NCI-H524 (cell line): ENCODE measurements at regions not wholly inside any gene's neighbourhood (a gene's known extent, or its start where the extent isn't known, plus 50 kb on each side); places are given as distances from the start of the nearest gene placed in this dataset.

Experiments
- DNase-seq, 2 experiments: peaks; one replicate each; lab custom pipeline; 2025; lab: John Stamatoyannopoulos, UW

DNA sequence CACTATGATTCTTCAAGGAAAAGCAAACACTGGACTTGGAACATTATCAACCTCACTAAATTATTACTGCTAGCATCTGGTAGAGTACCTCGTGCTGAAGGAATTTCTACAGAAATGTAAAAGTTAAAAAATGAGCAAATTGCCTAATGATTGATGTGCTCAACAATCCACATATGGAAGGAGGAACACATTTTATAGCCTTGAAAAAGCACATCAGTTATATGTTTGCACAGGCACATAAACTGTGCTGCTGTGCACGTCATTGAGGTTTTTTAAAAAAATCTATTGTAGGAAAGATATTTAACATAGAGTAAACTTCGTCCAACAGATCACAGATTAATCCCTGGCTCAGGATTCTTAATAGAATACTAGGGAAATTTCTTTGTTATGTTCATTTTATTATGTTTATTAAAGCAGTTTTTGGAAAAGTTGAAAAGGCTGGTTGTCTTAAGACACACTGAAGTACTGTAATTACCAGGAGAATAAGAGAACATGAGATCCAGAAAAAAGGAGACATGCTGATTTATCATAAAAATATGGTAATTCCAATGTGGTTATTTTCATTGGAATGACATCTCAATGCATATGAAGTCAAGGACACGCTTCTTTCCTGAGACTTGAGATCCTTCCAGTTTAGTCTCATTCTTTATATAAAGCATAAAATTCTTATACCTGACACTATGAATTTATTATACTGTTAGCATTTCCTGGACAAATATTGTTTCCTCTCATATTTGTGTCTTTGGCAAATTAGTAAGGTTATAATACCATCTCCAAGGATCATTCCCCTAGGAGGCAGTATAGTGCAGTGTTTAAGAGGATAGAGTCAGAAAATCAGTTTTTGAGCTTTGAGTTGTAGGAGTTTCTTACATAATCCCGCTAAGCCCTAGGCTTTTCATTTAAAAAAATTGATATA, 511.1 kb downstream of the TENT5A start:
- peak in 1 of 2 experiments; percentile 29 for DNase-seq

DNA sequence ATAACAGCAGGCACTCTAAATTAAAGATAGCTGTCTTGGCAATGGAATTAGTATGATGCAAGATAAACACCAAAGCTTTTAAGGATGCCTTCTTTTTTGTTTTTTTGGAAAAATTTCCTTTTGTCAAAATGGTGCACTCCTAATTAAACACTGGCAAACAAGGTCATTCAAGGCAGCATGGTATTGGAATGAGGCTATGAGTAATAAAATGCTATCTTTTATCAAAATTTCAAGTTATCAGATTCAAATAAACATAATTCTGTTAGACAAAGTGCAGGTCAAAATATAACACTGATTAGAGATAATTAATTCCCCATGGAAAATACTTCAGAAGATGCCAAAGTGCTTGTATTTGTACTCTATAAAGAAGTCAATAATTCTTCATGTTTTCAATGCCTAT, 514.1 kb downstream of the TENT5A start:
- no peak for DNase-seq

DNA sequence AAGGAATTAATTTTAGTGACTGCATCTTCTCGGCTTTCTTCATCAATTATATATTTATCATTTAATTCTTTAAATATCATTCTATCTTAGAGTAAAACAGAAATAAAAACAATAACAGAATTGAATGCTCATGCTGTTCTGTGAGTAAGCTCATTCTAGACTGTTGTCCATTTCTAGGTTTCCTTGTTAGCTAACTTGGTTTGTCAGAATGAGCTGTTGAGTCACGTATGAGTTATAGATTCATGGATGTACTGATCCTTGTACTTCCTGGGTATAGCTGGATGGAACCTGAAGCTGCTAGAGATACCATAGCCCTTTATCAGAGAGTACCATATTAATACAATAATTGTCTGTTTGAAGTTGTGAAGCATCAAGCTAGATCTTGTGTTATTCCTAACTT, 515.3 kb downstream of the TENT5A start:
- no peak for DNase-seq

DNA sequence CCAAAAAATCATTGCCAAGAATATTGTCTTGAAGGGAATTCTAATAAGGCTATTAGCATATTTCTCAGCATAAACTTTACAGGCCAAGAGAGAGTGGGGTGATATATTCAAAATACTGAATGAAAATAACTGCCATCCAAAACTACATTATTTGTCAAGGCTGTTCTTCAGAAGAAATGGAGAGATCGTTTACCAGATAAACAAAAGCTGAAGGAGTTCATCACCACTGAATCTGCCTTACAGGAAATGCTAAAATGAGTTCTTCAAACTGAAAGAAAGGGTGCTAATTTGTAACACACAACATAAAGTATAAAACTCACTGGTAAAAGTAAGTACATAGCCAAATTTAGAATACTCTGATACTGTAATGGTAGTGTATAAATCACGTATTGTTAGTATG, 517.0 kb downstream of the TENT5A start:
- no peak for DNase-seq

DNA sequence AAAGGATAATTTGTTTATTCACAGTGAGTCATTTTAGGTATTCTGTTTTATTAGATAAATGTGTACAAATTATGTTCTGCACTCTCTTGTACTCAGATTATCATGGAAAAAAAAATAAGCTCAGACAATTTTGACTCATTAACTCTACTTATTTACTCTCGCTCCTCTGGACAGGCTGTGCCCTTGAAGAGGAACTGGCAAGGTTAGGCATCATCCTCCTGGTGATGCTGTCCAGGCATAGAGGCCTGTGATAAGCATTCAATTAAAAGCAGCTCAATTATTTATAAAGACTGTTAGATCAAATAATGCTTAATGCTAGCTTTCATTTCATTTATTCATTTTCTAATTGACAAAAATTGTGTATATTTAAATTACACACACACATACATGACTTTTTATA, 518.5 kb downstream of the TENT5A start:
- DNase-seq = no peak

DNA sequence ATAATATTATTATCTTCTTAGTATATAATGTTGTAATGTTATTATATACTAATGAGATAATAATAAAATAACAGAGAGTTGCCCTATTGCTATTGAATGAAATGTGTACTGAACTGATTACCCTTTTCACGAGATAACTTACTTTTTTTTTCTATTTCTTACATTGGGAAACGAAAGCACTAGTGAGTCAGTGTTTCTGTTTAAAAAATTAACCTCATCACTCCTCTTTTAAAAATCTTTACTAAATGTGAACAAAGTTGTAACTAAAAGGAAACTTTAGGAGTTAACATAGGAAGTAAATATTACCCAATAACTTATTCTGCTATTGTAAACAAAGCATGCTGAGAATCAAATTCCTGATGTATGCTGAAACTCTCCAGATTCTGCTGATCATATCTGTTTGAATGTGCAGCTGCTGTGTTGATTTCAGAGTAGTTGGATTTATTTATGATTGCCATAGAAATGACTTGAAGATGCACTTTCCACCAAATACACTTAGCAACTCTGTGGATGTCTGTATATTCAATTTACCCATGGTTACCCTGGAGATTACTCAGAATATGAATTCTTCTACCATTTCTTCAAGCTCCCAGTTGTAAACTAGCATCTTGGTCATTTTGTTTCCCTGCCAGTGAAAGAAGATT, 523.4 kb downstream of the TENT5A start:
- DNase-seq = no peak

DNA sequence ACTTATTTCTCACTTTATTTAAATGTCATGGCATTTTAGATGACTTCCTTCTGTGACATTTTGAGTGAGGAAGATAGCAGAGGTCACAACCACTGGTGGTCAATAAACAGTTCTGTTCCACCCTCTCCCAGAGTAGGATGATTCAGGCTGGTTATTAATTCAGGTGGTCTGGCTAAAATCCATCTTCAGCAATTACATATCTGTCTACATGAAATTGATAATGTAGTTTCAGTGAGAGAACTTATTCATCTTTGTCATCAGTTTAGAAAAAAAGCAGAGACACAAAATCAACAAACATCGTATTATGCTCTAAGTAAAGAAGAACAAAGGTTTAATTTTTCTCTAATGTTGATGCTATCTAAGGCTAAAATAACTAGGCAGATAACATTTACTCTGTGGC, 525.5 kb downstream of the TENT5A start:
- no peak for DNase-seq

DNA sequence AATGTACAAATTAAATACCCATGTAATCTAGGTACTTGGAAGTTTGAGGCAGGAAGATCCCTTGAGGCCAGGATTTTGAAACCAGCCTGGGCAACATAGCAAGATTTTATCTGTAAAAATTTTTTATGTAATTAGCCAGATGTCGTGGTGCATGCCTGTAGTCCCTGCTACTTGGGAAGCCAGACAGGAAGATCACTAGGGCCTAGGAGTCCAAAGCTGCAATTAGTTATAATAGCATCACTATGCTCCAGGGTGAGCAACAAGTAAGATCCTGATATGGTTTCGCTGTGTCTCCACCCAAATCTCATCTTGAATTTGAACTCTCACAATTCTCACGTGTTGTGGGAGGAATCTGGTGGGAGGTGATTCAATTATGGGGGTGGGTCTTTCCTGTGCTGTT, 535.8 kb downstream of the TENT5A start:
- DNase-seq = no peak

DNA sequence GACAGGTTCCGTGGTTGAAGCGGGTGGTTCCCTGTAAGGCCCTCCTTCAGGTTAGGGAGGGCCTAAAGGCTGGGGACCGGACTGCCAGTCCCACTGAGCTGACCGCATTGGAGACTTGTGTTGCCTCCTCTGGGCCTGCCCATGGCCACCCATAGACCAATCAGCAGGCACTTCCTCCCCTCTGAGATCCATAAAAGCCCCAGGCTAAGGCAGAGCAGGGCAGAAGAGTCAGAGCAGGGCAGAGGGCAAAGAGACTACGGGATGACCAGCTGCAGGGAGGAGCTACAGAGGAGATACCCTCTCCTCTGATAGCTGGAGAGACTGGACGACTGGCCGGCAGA, 537.4 kb downstream of the TENT5A start:
- no peak for DNase-seq

DNA sequence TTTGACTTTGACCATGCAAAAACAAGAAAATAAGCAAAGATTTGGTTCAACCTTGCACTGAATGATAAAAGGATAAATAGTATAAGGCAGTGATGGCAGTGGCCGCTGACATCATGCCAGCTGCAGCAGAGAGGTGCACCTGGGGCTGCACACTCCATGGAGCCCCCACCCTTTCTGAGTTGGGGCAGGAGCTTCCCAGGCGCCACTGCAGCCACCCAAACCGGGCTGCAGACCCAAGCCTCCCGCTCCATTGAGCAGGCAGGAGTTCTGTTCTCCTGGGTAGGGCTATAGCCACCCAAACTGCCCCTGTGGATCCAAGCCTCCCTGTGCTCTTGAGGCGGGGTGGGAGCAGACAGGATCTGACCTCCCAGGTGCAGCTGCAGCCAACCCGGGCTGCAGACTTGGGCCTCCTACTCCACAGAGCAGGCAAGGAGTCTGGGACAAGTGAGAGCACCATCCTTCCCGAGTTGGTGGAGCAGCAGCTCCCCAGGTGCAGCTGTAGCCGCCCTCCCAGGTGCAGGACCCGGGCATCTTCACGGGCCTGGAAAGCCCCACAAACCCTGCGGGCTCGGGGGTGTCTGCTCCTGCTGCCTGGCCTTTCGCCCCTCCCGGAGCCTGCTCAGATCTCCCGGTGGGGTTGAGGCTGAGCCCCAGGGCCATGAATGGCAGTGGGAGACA, 537.9 kb downstream of the TENT5A start:
- DNase-seq = no peak

DNA sequence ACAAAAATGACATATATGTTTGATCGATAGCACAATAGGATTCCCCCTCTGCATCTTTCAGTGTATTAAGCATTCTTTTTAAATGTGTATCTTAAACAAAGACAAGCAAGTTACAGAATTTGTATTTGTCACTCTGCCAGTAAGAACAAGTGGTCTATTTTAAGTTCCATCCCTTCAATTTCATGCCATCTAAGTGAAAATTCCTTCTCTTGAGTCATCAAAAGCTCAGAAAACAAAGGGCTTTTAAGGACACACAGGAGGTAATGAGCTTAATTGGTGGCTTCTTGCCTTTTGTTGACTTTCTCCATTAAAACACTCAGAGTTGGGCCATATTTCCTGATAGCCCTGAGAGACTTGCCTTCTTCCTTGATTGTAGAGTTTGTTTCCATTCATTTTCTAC, 547.8 kb downstream of the TENT5A start:
- DNase-seq = no peak

DNA sequence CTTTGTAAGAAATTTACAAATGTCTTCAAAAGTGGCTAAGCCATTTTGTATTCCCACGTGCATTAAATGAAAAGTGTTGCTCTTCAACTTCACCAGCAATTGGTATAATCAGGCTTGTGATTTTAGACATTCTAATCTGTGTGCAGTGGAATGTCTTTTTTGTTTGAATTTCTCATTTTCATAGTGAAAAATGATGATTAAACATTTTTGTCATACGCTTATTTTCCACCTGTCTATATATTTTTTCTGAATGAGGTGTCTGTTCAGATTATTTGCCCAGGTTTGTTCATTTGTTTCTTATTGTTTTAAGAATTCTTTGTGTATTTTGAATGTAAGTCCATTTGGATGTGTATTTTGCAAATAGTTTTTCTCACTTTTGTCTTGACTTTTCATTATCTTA, 558.1 kb downstream of the TENT5A start:
- no peak for DNase-seq

DNA sequence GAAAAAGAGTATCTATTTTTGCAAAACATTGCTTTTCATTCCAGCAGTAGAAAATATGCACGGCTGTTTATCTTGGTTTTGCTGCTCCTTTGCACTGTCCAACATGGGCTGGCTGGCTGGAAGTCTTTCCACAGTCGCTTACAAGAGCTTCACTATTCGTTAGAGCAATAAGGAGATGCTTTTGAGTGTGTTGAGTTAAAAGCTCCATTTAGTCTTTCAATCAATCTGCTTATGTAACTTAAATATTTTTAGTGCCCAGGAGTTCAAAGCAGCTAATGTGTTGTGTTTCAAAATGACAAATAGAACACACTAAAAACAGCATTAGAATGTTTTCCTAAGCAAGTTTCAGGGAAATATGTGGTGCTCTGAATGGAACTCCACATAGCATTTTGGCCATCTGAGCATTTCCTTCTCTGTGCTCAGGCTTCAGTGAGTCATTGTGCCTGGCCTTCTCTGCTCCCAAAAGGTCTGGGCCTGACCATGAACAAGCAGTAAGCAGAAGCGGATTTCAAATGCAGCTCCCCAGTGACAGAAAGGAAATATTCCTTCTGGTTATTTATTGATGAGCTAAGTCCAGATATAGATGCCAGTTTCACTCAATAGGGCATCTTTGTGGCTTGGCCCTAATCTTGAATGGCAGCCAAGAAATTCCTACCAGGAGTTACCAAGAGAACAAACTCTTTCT, 580.3 kb downstream of the TENT5A start:
- DNase-seq = no peak

DNA sequence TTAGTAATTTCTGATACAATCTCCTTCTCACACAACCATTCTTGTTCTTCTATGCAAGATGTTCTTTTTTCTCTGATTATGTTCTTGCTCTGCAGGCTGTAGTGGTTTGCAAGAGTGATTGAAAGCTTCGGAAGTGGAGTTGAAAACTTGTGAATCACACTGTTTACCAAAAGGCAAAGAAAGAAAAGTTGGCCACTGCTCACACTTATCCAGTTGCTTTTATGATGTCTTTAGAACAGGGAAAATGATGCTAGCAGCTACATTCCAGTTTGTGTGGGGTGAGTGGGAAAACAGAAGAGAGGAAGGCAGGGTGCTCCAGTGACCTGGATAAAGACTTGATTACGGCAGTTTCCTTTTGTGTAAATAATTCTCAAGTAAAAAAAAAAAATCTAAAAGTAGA, 583.3 kb downstream of the TENT5A start:
- no peak for DNase-seq

DNA sequence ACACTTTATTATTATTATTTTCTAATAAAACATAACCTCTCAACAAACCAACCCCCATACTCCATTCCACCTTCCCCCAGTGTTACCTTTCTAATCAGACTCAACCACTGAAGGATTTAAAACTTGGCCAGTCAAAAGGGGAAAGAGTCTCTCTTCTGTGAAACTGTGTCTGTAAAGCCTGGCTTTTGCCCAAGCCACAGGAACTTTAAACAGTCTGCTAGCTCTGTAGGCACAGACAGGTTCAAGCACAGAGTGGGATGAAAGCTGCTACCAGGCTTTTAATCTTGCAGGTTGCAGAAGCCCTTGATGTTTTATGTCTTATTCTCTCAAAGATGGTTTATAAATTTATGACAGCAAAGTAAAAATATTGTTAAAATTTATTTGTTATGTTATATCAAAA, 585.7 kb downstream of the TENT5A start:
- DNase-seq = no peak

DNA sequence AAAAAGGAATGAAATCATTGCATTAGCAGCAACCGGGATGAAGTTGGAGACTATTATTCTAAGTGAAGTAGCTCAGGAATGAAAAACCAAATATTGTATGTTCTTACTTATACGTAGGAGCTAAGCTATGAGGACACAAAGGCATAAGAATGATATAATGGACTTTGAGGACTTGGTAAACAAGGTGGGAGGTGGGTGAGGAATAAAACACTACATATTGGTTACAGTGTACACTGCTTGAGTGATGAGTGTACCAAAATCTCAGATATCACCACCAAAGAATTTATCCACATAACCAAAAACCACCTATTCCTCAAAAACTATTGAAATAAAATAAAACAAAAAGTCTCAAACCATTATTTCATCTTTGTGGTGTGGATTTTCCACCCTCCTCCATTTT, 593.5 kb downstream of the TENT5A start:
- no peak for DNase-seq

DNA sequence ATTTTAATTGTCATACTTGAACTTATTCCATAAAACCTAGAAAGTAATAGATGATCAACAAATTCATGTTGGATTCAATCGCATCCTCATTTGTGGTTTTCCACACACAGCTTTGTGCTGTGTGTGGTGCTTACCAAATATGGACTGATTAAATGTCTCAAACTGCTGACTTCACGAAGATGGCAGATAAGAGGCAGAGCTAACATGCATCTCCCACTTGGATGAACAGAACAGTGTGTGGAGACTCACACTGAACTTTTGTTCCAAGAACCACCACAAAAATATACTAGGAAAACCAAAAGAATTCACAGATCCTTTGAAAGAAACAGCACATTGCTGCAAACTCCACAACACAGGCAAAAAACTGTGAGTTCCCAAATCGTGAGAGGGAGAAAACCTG, 603.7 kb downstream of the TENT5A start:
- DNase-seq = no peak

DNA sequence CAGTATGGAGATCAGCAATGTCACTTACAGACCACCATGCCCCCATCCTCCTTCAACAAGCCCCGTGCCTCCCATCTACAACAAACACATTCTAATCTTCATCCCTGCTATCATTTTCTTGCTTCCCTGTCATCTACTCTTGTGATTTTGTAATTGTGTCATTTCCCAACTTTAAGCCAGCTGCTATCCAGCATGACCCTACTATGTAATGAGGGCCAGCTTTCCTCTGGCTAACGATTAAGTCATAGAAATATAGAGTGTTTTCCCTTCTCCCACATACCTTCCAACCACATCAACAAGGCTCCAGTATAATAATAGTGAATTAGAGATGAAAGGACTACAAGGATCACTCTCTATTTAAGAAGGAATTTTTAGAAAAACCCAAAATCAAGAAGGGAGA, 607.0 kb downstream of the TENT5A start:
- no peak for DNase-seq

DNA sequence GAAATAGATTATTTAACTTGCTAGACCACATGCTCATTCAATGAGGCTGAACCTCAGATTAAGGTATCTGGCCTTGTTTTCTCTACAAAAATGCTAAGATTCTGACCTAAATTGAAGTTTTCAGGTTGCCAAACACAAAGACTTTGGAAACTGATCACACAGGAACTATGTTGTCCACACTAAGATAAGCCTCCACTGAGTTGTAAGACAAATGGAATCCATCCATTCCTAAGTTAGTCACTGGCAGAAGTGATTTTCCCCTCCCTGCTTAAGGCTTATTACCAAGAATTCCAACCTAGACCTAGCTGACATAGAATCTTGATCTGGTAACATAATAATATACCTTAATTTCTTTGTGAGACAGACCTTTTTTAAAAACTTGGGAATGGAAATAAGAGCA, 608.1 kb downstream of the TENT5A start:
- DNase-seq = no peak

DNA sequence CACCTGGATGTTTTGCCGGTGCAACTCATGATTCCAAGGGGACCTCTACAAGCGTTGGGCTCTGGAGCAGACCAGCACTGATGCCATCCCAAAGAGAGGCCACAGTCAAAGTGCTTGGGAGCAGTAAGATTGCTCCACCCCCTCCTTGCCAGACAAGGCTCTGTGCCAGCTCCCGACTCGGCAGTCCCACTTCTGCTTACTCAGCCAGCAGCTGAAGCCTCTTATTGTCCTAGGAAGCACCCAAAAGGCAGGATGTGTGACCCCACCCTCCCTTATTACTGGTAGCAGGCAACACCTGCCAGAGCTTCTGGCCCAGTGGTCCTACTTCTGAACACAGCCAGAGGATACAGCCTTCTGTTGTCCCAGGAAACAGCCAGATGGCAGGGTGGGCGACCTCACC, 614.2 kb downstream of the TENT5A start:
- DNase-seq = peak; percentile 27 to 82

DNA sequence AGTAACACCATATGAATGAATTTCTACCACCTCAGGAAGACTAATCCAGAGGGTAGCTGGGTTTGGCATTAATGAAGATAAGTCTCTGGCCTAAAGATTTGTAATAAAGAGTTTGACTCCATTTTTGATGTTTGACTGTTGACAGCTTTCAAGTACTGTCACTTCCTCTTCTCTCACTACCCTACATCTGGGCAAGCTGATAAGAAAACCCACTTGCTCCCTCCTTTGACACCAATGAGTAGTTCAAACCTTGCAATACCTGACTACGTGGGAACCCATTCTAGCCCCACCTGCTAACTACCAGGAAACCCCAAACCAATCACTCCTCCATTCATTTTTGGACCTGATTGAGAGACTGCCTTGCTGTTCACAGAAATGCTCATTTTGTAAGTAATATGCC, 621.5 kb downstream of the TENT5A start:
- no peak for DNase-seq

DNA sequence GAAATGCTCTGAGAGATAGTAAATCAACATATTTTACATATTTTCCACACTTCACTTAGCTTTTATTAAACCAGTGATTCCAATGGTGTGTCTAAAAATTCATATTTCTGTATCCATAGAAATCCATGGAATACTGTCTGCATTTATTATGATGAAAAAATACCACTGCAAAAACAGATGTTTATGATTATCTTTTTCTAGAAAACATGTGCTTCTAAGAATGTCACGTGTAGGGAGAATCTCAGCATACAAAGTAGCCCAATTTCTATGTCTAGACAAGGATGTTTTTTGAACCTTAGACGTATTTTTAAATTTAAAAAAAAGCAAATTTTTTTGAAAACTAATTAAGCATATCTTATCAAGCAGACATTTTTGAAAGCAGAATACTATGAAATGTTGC, 622.4 kb downstream of the TENT5A start:
- no peak for DNase-seq

DNA sequence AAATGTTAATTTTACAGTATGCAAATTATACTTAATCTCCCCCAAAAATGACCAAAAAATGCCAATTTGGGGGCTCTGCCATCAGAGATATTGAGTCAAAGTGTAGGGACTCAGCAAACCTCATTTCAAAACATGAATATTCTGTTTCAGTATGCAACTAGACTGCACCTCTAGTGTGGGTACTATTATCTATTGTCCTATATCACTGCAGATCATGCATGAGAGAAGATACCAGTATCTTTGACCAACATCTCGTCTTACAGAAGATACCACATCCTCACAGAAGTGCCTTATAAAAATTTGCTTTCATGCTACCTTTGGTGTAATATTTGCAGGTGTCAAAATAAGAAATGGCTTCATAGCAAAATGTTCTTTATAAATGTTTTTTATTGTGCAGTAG, 623.8 kb downstream of the TENT5A start:
- DNase-seq = no peak
